ENCODE measurements at regions not wholly inside any gene's neighbourhood (a gene's known extent, or its start where the extent isn't known, plus 50 kb on each side); places are given as distances from the start of the nearest gene placed in this dataset.
A peak's percentile ranks its signal among the peaks of the same experiment; 100 is the strongest.
"Not testable (repeated sequence)": the region's sequence is repeated elsewhere in the genome, so short reads cannot be mapped to it uniquely, and the experiment has no call there.

DNA sequence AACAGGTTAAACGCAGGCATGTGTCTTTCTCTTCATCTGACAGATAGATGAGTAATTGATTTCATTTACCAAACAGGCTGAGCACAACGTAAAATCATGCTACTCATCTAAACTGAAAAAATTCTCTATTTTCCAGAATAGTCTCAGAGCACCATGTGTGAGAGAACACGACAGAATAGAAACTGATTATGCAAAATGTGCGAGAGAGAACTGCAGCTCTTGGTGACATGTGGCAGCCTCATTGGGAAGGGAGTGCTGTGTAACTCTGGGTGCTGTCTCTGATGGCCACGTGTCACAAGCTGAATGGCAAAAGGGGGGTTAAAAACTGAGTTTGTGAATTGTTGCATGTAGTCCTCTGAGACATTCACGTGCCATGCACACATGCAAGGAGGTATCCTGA, 143.7 kb upstream of the ATXN1 start:
- DNase-seq (ENCODE audit: low spot score): no peak

DNA sequence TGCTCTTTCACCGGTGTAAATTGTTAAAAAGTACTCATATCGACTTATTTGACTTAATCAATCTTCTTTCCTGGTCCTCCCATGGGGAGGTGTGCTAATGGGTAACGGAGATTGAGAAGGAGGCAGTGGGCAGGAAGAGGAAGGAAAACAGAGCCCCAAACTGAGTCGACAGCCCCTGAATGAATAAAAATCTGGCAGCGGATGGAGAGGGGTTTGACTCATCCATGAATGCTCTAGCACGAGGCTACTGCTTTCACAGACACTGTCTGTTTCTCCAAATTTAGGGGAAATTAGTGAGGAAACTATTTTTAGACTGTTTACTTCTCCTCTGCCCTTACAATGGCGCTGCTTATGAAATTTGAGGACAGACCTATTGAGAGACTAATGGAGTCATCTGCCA, 142.2 kb upstream of the ATXN1 start:
- DNase-seq (ENCODE audit: low spot score): peak; percentile 27

DNA sequence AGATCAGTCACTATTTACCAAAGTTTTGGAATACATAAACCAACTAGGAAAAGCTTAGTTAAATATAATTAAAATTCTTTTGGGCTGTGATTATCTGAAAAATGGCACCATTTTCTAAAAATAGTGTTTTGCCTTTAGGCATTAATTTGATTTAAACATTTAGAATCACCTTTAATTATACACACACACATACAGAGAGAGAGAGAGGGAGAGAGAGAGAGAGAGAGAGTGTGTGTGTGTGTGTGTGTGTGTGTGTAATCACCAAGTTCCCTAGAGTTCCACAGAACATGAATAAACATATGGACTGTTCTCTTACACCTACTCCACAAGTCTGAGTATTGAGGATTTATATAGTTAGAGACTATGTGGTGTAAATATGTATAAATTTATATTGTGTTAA, 141.2 kb upstream of the ATXN1 start:
- no peak for DNase-seq (ENCODE audit: low spot score)

DNA sequence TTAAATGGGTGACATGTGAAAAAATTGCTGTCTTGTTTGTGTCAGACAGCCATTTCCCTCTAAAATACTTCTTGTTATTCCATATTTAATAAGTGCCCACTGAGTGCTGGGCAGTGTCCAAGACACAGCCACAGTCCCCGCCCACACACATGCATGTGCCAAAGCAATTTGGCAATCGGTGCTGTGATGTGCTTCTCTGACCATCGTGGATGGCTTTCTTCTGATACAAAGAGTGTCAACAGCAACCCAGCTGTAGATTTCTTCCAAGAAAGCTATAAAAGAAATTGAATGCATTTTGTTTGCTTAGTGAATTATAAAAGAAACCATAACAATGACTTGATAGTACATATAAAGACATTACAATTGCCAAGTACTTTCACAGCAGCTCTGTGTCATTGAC, 140.5 kb upstream of the ATXN1 start:
- DNase-seq (ENCODE audit: low spot score): no peak

DNA sequence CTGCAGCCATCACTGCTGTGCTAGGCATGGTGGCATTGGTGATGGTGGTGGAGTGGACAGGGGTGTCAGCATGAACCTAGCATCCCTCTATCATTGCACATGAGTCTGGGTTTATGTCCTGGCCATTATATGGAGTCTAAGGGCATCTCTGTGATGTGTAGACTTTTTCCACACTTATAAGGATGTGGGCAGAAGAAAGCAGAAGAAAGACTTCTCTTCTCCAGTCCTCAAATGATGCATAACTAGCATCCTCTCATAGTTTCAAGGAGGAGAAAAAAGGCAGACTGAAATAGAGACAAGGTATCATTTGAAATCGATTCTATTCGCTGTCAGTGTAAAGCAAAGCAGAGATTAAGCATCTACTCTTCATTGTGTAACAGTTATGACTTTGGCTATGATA, 140.0 kb upstream of the ATXN1 start:
- no peak for DNase-seq (ENCODE audit: low spot score)

DNA sequence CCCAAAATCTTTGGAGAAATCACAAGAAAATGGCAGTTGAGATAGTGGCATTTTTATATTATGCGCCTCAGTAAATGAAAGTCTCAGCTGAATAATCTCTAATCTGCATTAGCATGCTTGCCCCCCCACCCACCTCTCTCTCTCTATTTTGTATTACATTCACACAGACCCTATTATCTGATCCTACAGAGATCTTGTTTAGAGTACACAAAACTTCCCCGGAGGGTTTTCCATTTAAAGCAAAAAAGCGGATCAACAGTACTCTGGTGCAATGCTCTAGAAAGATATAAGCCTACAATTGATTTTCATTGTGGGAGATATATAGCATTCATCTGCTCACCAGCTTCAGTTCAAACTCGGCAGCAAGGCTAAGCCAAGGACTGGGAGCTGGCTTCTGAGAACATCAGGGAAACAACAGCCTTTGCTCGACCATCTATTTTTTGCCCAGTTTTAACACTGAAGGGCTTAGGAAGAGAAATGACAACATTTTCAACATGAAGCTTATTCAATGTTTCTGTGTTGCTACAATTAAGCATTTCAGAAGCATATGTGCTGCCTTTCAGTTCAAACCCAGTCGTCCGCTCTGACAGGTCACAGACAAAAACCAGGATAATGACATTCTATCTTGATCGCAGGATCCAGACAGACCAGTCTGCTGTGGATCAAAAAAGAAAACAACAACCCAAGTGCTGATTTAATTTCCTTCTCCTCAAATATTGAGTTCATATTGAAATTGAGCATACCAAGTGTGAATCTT, 137.6 kb upstream of the ATXN1 start:
- no peak for DNase-seq (ENCODE audit: low spot score)

DNA sequence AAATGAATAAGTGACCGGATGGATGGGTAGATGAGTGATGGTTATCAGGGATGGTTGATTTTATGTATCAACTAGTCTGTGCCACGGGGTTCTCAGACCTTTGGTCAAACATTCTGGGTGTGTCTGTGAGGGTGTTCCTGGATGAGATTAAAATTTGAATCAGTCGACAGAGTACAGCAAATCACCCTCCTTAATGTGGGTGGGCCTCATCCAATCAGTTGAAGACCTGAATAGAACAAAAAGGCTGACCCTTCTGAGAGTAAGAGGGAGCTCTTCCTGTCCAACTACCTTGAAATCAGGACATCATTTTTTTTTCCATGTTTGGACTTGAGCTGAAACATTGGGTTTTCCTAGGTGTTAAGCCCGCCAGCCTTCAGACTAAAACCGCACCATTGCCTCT, 136.4 kb upstream of the ATXN1 start:
- DNase-seq (ENCODE audit: low spot score): no peak

DNA sequence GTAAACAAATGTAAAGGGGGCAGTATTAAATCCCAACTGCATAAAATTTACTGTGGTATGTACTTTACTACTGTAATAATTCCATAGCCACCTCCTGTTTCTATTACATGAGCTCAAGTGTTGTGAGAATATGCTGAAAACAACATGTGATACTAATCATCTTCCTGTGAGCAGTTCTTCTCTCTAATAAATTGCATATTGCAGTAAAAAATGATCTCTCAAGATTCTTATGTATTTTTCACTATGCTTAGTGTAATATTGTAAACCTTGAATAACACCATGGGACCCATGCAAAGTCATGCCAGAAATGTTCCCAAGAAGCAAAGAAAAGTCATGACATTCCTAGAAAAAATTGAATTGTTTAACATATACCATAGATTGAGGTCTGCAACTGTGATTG, 133.0 kb upstream of the ATXN1 start:
- no peak for DNase-seq (ENCODE audit: low spot score)

DNA sequence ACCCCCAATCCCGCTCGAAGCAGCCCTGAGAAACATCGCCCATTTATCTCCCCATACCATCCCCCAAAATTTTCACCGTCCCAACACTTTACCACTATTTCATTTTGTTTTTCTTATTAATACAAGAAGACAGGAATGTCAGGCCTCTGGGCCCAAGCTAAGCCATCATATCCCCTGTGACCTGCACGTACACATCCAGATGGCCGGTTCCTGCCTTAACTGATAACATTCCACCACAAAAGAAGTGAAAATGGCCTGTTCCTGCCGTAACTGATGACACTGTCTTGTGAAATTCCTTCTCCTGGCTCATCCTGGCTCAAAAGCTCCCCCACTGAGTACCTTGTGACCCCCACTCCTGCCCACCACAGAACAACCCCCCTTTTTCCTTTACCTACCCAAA, 129.8 kb upstream of the ATXN1 start:
- DNase-seq (ENCODE audit: low spot score): not testable (repeated sequence)

DNA sequence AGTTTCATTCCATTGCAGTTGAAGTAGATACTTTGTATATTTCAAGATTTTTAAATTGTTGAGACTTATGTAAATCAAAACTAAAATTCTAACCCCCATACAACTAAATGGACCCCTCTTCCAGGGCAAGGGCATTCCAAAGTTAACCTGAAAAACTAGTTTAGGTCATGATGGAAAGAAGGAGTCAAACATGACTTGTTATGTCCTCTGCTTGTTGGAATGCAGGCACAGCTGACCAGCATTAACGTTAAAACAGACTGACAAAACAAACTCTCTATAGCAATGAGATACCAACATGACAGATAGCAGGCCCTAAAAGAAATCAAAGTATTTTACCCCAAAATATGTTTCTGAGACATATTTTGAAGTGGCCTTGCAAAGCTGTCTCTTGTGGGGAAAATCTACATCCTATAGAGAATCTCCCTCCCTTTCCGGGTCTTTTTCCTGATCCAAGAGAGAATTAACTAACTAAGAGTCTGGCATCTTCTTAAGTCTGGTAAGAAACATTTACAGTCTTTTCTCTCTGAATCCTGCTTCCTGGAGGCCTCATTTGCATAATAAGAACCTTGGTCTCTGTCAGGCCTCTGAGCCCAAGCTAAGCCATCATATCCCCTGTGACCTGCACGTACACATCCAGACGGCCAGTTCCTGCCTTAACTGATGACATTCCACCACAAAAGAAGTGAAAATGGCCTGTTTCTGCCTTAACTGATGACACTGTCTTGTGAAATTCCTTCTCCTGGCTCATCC, 124.3 kb upstream of the ATXN1 start:
- no peak for DNase-seq (ENCODE audit: low spot score)

DNA sequence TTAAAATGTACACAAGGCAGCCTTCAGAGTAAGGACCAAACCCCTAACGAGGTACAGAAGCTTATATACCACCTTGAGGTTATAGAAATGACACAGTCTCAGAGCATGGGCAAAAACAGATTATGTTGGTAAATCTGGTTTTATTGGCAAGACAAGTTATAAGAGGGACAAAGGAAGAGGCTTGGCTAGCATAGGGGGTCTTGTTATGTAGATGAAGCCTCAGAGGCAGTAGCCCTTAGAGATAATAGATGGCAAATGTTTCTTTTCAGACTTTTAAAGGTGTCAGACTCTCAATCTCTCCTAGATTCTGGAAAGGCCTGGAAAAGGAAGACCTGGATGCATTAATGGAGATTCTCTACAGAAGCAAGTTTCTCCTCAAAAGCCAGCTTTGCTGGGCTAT, 123.3 kb upstream of the ATXN1 start:
- DNase-seq (ENCODE audit: low spot score): no peak

DNA sequence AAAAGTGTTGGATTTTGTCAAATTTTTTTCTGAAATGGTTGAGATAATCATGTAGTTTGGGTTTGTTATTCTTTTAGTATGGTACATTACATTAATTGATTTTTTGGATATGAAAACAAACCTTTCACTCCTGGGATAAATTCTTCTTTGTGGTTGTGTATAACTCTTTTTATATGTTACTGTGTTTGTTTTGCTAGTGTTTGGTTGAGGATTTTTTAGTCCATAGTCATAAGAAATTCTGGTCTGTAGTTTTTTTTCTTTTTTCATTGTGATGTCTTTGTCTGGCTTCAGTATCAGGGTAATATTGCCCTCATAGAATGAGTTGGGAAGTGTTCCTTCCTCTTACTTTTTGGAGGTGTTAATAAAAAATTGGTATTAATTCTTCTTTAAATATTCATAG, 122.2 kb upstream of the ATXN1 start:
- DNase-seq (ENCODE audit: low spot score): no peak

DNA sequence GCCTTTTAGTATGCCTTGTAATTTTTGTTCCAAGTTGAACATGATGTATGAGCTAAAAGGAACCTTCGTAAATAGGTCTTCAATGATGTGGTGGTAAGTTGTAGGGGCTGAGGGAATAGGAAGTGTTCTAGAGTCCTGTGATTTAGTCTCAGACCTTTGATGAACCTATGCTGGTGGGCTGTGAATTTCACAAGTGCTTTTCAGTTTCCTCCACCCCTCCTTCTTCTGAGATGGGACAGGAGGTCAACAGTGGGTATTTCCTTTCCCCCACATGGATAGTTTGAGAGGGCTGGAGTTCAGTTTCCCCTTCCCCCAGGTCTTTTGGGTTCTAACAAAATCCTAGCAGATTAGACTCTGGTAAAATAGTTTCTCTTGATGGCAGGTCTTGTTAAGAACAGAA, 121.0 kb upstream of the ATXN1 start:
- no peak for DNase-seq (ENCODE audit: low spot score)

DNA sequence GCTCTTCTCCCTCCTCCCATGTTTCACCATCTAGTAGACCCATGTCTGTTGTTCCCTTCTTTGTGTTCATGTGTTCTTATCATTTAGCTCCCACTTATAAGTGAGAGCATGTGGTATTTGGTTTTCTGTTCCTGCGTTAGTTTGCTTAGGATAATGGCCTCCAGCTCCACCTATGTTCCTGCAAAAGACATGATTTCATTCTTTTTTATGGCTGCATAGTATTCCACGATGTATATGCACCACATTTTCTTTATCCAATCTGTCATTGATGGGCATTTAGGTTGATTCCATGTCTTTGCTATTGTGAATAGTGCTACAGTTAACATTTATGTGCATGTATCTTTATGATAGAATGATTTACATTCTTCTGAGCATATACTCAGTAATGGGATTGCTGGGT, 115.6 kb upstream of the ATXN1 start:
- not testable (repeated sequence) for DNase-seq (ENCODE audit: low spot score)

DNA sequence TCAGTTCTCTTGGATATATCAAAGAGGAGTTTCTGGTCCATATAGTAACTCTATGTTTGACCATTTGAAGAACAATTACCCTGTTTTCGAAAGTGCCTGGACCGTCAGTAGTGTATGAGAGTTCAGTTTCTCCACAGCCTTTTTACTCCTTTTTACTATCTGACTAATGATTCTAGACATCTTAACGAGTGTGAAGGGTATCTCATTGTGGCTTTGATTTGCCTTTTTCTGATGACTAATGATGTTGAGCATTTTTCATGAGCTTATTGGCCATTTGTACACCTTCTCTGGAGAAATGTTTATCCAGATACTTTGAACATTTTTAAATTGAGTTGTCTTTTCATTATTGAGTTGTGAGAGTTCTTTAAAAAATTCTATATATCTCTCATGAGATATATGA, 114.9 kb upstream of the ATXN1 start:
- no peak for DNase-seq (ENCODE audit: low spot score)

DNA sequence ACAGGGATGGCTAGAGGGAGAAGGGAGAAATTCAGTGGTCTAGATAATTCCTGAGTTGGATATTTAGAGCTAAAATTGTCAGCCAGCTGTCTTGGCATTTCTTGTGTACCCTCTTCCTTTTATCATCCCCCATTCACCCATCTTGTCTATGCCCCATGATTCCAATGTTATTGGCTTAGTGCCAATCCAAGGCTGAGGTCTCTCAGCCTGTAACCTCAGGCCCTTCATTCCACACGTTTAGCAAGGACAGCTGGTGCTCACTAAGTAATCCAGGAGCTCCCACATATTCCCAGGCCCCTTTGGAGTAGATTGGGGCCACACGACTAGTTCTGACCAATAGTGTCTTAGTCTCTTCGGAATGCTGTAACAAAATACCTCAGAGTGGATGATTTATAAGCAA, 112.4 kb upstream of the ATXN1 start:
- no peak for DNase-seq (ENCODE audit: low spot score)

DNA sequence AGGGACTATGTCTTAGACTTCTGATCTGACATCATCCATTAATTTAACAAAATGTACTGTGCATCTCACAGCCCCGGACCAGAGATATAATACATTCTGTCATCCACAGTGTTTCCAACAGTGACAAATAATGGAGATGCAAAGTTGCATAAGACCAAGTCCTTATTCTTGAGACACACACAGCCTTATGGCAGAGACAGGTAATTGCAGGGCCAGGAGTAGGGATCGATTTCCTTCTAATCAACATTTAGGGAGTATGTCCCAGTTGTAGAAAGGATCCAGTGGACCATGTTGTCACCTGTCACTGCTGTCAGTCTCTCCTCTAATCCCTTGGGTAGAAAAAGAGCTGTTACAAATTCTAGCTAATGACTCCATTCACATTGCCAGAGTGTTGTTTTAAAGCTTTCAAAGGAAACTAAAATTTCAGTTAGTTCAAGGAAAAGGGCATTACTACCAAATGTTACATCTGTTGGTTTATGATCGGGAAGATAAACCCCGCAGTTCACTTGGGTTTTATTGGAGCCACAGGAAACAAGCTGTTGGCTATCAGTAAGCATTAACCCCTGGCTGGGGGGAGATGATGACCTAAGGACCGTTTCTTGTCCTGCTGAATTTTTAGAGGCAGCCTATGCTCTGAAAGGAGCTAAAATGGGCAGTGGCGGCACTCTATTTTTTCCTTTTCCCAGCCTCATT, 111.4 kb upstream of the ATXN1 start:
- DNase-seq (ENCODE audit: low spot score): no peak

DNA sequence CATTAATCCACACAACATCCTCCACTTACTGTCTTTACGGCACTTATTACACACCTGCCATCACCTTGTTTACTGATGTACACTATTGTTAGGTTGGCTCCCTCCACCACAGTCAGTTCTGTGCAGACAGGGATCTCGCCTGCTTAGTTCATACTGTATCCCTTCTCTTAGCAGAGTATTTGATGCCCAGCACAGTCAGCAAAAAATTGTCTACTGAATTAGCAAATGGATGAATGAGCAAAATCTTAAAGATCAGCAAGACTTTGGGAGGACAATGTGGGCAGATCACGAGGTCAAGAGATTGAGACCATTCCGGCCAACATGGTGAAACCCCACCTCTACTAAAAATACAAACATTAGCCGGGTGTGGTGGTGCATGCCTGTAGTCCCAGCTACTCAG, 109.8 kb upstream of the ATXN1 start:
- DNase-seq (ENCODE audit: low spot score): no peak

DNA sequence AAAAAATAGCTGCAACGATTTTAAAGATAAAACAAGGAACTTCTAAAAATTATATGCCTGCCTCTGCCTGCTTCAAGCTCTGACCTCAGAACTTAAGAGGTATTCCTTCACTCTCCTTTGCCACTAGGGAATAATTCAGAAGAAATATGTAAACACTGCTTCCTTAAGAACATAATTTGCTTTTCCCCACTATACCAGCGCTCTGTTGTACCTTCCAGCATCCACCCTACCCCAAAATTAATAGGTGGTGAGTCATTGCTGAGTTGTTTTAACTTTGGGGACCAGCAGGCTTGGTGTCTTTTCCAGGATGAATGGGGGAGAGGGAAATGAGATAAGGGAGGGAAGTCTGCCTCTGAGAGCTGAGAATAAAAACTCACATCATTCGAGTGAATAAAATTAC, 107.7 kb upstream of the ATXN1 start:
- DNase-seq (ENCODE audit: low spot score): no peak

DNA sequence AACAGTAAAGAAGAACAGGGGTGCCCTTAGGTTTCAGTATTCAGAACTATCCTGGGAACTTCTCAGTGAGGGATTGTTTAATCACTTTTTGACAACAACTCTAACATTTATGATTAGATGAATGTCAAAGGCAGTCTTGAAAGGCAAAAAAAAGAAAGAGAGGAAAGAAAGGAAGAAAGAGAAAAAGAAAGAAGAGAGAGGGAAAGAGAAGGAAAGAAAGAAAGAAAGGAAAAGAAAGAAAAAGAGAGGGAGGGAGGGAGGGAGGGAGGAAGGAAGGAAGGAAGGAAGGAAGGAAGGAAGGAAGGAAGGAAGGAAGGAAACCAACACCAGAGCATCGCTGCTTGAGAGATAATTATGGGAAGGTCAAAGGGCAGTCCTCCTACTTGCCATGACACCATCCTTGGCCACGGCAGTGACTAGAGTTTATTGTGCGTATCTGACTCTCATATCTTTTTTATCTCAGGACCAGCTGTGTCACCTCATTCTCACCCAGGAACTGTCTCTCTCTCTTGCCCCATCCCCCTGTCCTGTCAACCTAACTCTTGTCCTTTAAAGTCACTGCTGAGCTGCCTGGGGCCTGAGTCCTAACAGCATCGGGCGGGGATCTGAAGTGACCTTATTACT, 96.8 kb upstream of the ATXN1 start:
- no peak for DNase-seq (ENCODE audit: low spot score)

DNA sequence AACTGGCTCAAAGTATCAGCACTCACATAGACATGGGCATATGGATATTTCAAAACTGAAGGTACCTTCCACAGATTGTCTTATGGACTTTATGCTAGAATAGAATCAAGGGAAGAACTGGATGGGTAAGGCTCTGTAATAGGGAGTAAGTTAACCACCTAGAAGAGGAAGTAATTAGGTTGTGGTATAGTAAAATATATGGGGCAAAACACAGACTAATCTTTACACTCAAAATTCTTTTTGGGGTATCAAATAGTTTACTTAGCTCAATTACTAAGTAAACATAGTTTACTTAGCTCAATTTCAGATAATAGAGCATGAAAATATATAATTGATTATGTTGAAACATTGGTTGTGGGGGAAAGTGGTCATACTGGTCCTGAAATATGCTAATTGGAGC, 94.2 kb upstream of the ATXN1 start:
- DNase-seq (ENCODE audit: low spot score): no peak

DNA sequence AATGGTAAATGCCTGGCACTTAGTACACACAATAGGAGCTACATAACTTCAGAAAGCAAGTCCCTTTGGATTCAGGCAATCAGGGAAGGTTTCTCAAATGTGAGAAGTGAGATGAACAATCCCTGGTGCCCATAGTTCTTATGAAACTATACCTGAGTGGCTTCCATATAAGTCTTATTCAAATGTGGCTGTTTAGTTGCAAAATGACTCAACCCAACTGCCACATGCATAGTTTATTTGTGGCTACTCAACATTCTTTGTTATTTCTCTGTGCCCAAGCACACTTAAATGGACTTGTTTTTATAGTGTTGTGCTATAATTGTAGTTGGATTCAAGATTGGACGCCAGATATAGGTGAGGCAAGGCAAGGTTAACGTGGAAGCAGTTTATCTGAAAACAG, 93.7 kb upstream of the ATXN1 start:
- DNase-seq (ENCODE audit: low spot score): no peak

DNA sequence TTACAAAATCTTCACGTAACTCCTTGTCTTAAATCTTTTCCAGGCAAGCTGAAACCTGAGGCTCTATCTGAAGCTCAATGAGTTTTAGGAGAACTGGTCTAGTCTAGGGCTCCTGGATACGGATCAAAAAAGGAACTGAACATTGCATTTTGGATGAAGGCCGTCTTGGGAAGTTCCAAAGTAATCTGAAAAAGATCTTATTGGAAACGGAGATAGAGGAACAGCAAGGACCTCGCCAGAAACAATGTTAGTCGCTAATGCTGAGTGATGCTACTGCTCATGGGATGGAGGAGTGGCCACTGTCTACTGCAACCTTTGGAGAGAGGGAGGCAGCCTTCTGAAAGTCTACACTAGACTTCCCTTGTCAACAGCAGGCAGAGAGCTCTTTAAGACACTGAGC, 91.4 kb upstream of the ATXN1 start:
- no peak for DNase-seq (ENCODE audit: low spot score)
